ENCODE measurements at regions not wholly inside any gene's neighbourhood (a gene's known extent, or its start where the extent isn't known, plus 50 kb on each side); places are given as distances from the start of the nearest gene placed in this dataset.

GRCh38 chr13:64847767-64848166 lies 2382.4 kb downstream of the PCDH9 start:
- no peak for DNase-seq
- no peaks in the 10 kb centered on the region for H3K4me1 ChIP-seq
- no peak overlapping the region for H3K4me3 ChIP-seq
- intact Hi-C loops (cut with DNase I) = no loop called here
- no peak overlapping the region for H3K27ac ChIP-seq
- no peaks in the 10 kb centered on the region for H3K9me3 ChIP-seq
- TF ChIP-seq POLR2A (IDR thresholded peaks at IDR 0.05) (no peak), CTCF (IDR thresholded peaks at IDR 0.05) (no peak)
- no peaks in the 10 kb centered on the region for H3K36me3 ChIP-seq
- H3K27me3 ChIP-seq = no peaks in the 10 kb centered on the region
- 36 to 61% methylated on average over 5 to 6 of the region's 6 CpGs for WGBS, 2 donors

- 0 to 65% methylated on average over 1 of the region's 1 CpG for WGBS, 2 donors
- Histone ChIP-seq H3K27me3 (no peaks in the 10 kb centered on the region), H3K27ac (no peak overlapping the region), H3K4me3 (no peak overlapping the region), H3K9me3 (no peaks in the 10 kb centered on the region), H3K36me3 (no peaks in the 10 kb centered on the region), H3K4me1 (no peaks in the 10 kb centered on the region)
- TF ChIP-seq POLR2A (IDR thresholded peaks at IDR 0.05) (no peak), CTCF (IDR thresholded peaks at IDR 0.05) (no peak)
- no peak for DNase-seq
- intact Hi-C loops (cut with DNase I) = no loop called here
Observed at GRCh38 chr13:64845110-64845509, 2385.0 kb downstream of the PCDH9 start.

- Histone ChIP-seq H3K27ac (no peak overlapping the region), H3K4me1 (no peaks in the 10 kb centered on the region), H3K36me3 (no peaks in the 10 kb centered on the region), H3K27me3 (no peaks in the 10 kb centered on the region), H3K4me3 (no peak overlapping the region), H3K9me3 (no peaks in the 10 kb centered on the region)
- TF ChIP-seq CTCF (IDR thresholded peaks at IDR 0.05) (no peak), POLR2A (IDR thresholded peaks at IDR 0.05) (no peak)
- WGBS, 2 donors = 87 to 89% methylated on average over 2 of the region's 2 CpGs
- DNase-seq = no peak
- intact Hi-C loops (cut with DNase I) = no loop called here
Observed at GRCh38 chr13:64819081-64819480, 2411.1 kb downstream of the PCDH9 start.

- no peaks in the 10 kb centered on the region for H3K27me3 ChIP-seq
- no peak for DNase-seq
- no peak for TF ChIP-seq CTCF (IDR thresholded peaks at IDR 0.05)
- H3K4me3 ChIP-seq = no peak overlapping the region
- intact Hi-C loops (cut with DNase I) = no loop called here
- H3K4me1 ChIP-seq = no peaks in the 10 kb centered on the region
- H3K9me3 ChIP-seq = no peaks in the 10 kb centered on the region
- no peak overlapping the region for H3K27ac ChIP-seq
- H3K36me3 ChIP-seq = no peaks in the 10 kb centered on the region
- 75 to 76% methylated on average over 3 of the region's 3 CpGs for WGBS, 2 donors
Observed at GRCh38 chr13:64817691-64818090, 2412.4 kb downstream of the PCDH9 start.

- no peak overlapping the region for H3K27ac ChIP-seq
- H3K4me3 ChIP-seq = no peak overlapping the region
- intact Hi-C loops (cut with DNase I) = no loop called here
- WGBS, 2 donors = 72 to 75% methylated on average over 3 of the region's 3 CpGs
- no peaks in the 10 kb centered on the region for H3K27me3 ChIP-seq
- H3K9me3 ChIP-seq = peaks cover 0 to 11% (median 0%) of the 10 kb centered on the region in 3 donors
- no peaks in the 10 kb centered on the region for H3K4me1 ChIP-seq
- no peaks in the 10 kb centered on the region for H3K36me3 ChIP-seq
- no peak for TF ChIP-seq POLR2A (IDR thresholded peaks at IDR 0.05)
- no peak for DNase-seq
Observed at GRCh38 chr13:64810750-64811149, 2419.4 kb downstream of the PCDH9 start.

GRCh38 chr13:64808704-64809103 lies 2421.4 kb downstream of the PCDH9 start:
- Histone ChIP-seq H3K9me3 (peaks cover 0 to 11% (median 0%) of the 10 kb centered on the region in 3 donors), H3K4me1 (no peaks in the 10 kb centered on the region), H3K27me3 (no peaks in the 10 kb centered on the region), H3K27ac (no peak overlapping the region), H3K36me3 (no peaks in the 10 kb centered on the region), H3K4me3 (no peak overlapping the region)
- intact Hi-C loops (cut with DNase I) = no loop called here
- TF ChIP-seq POLR2A (IDR thresholded peaks at IDR 0.05) (no peak), CTCF (IDR thresholded peaks at IDR 0.05) (no peak)
- no peak for DNase-seq
- 79 to 95% methylated on average over 3 to 4 of the region's 4 CpGs for WGBS, 2 donors
